NCI-H2107 (cell line): ENCODE measurements at regions not wholly inside any gene's neighbourhood (a gene's known extent, or its start where the extent isn't known, plus 50 kb on each side); places are given as distances from the start of the nearest gene placed in this dataset.

Experiments
- DNase-seq: peaks from one replicate; lab custom pipeline; 2025; lab: John Stamatoyannopoulos, UW

DNA sequence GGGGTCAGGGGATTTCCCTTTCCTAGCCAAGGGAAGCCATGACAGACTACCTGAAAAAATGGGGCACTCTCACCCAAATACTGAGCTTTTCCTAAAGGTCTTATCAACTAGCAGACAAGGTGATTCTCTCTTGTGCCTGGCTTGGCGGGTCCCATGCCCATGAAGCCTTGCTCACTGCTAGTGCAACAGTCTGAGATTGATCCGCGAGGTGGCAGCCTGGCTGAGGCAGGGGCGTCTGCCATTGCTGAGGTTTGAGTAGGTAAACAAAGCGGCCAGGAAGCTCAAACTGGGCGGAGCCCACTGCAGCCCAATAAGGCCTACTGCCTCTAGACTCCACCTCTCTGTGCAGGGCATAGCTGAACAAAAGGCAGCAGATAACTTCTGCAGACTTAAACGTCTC lies 152.6 kb upstream of the PMFBP1 start:
- no peak for DNase-seq

DNA sequence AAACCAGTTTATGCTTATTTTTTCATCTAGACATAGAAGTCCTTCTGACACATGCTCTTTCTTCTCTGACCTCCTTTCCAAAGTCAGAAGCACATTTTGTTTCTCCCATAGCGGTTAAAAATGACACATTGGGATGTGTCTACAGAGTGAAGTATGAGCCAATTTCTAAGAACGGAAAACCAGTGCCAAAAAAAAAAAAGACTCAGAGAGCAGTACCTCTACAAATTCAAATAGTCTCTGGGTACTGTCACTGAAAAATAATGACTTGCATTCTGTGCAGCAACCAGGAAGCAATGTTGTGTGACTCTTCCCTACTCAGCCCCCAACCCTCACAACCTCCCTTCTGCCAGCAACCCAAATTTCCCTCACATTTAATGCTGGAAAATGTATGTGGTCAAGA lies 145.5 kb upstream of the PMFBP1 start:
- DNase-seq, result no peak

DNA sequence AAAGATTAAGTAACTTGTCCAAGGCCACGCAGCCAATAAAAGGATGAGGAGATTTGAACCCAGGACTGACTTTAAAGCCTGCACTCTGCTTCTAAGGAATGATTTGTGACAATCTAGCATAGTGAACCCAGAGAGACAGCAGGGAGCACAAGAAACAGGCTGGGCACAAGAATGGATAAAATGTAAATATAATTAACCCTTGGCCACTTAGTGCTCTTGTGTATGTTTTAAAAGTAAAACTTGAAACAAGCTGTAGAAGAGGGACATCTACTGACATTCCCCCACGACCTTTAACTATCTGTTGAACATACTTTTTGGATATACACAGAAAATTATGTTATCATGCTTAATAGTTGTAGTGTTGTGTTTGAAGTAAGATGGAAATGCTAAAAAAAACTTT lies 141.9 kb upstream of the PMFBP1 start:
- DNase-seq, result no peak

DNA sequence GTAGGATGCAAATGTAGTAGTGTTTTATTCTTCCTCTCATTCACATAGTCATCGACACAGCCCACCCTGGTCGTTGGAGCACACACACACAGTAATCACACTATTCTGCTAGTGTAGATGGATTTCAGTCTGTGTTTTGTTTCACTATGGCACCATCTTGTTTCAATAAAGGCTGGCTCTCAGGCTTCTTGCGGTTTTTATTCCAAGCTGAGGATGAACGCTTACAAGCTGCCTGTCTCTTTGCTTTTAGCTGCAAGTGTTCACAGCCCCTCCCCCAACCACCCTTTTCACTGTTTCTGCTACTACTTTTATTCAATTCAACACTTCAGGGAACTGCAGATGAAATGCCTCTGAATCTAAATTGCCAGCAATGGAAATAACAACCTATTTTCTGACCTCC lies 140.9 kb upstream of the PMFBP1 start:
- DNase-seq, result no peak

DNA sequence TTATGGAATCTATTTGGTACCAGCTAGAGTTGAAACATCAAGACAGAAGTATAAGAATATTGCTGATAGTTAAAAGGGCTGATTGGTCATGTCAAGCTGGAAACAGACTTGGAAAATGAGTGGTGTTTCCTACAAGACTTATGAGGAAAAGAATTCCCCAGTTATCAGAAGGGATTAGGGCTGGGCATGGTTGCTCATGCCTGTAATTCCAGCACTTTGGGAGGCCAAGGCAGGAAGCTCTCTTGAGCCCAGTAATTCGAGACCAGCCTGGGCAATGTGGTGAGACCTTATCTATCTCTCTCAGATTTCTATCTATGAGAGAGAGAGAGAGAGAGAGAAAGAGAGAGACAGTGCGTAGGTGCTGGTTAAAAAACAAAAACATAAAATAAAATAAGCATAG lies 139.5 kb upstream of the PMFBP1 start:
- no peak for DNase-seq

DNA sequence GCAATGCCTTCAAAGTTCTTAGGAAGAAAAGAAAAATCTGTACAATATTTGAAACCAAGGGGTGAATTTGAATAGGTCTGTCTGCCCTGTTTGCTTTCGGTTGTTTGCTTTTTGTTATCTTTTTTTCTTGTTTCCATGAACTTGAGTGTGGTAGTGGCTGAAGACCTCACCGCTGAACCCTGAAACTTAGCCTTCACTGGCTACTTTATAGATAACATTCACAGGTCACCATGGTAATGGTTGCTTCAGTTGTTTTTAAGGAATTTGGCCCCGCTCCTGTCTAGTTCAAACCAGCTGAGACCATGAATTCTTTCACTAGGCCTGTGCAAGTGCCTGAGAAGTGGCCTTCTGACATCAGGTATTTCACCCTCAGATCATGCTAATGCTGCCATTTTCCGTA lies 137.0 kb upstream of the PMFBP1 start:
- DNase-seq, result no peak

DNA sequence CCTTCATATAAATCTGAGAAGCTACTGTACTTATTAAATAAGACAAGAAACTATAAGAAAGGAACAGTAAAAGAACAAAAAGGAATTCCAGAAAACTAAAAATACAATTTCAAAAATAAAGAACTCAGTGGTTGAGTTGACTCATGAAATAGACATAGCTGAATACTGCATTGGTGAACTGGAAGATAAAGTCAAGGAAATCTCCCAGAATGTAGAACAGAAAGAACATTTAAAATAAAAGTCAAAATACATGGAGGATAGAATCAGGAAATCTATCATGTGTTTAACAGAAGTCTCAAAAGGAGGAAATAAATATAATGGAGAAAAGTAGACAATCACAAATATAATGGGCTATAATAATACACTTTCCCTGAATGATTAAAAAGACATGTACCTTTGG lies 136.4 kb upstream of the PMFBP1 start:
- no peak for DNase-seq

DNA sequence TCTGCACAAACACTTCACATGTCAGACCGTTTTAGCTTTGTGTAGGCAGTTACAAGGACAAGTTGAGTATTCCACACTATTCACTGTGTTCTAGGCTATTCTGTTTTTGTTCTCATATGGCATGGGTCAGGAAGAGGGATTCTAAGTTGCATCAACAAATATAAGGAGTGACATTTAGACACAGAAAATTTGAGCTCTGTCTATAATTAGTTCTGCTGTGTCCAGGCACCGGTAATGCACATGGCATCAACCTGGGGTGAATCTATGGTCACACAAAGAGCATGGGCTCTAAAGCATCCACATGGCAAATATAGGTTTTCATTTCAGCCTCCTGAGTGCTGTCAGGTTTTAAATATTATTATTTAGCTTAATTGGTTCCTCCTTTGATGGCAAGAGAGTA lies 130.4 kb upstream of the PMFBP1 start:
- DNase-seq, result no peak

DNA sequence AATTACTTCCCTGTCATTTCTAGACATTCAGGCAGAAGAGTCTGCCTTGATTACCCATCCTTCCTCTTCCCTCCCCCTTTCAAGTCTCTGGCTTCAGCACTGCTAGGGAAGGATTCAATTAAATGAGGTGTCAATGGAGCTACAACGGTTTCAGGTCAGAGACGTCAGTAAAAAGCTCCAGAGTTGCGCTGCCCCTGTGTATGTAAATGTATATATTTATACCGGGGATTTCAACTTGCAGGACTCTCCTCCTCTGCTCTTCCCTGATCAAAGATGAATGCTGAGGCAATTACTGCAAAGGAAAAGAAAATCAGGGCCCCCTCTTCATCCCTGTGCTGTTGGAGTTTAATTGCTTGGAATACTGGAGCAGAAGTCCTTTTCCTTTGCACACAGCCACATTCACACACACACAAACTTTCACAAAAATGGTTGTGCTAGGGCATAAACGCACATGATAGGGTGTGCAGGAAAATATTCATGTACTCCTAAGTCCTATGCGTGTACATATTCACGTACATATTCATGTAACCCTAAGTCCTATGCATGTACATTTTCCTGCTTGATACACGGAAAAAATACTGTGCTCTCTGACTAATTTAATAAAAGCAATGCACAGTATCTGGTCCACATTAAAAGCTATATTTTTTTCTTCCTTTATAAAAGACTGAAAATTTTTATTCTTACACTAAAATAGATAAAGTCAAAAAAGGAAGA lies 129.7 kb upstream of the PMFBP1 start:
- DNase-seq, result no peak

DNA sequence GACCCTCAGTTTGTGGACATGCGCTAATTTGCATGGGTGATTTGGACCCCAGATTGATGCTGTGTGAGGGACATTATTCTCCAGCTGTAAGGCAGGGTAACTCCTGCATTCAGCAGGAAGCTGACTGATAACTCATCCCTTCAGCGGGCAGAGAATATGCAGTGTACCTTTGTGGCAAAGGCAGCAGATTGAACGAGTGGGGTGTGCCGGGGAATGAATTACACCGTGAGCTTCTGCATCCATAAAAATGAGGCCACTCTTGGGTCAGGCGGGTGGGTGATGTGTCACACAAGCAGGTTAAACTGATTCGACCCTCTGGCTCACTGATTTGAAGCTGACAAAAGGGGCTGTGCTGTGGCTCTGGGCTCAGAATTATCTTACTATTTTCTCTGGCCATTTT lies 128.9 kb upstream of the PMFBP1 start:
- peak; percentile 5 for DNase-seq

DNA sequence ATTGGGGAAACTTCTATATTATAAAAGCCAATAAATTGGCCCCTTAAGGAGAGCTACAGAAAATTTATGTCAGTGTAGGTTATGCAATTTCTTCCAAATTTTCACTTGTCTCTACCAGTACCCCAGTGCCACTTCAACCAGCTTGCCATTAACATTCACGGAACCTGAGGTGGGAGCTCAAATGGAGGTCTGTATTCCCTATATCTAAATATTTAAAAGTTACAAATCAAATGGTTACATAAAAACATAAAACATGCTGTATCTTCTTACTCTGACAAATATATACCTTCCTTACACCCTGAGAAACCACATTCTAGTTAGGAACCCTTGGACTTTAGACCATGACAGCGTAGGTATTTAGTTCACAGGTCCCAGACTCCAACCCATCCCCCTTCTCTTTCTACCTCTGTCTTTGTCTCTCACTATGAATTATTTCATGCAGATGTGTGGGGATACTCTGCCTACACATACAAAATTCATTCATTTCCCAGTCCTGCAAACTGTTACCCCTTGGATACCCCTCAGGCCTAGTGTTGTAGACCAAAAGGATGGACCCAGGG lies 127.8 kb upstream of the PMFBP1 start:
- DNase-seq, result no peak

DNA sequence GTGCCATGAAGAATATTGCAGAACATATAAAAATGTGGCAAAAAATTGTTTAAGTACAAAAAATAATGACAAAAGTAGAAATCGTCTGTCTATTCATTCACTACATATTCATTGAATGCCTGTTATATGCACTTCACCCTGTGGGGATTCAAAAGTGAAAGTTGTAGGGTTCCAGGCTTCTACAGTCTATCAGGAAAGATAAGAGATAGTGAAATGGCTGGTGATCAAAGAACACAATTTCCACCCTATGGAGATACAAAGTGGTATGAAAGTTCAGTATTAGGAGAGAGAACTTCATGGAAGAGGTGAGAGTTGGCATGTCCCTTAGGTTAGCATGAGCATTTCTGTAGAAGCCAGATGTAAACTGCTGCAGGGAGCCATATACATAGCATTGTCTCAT lies 127.0 kb upstream of the PMFBP1 start:
- DNase-seq, result no peak

DNA sequence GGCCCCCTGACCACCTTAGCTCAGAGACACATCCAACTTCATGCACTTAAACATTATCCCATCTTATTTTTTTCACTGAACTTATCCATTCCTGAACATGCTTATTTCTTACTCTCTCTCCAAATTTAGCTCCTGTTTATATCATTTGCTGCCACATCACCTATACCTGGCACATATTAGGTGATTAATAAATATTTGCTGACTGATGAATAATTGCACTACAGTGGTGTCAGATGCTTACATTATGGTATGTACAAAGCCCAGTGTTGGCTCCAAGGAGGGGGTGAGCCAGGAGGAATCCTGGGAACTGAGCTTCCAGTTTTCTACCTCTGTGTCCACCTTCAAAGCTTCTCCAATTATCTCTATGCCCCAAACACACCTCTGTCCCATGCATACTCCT lies 124.0 kb upstream of the PMFBP1 start:
- DNase-seq, result no peak

DNA sequence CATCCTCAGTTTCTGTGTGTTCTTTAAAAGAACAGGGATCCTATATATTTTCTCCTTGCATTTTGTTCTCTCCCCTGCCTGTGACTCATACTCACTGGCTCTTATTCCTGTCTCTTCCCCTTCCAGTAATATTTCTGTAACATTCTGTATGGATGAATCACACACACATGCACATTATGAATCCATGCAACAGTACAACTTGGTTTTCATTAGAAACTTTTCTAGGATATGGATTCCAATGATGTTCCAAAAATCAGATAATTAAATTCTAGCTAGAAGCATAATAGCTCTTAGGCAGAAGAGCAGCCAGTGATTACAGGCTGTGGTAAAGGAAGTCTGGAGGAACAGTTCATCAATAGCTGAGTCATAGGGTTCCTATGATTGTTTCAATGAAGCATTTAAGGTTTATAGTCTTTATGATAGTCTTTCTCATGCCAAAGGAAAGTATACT lies 119.6 kb upstream of the PMFBP1 start:
- DNase-seq, result no peak

DNA sequence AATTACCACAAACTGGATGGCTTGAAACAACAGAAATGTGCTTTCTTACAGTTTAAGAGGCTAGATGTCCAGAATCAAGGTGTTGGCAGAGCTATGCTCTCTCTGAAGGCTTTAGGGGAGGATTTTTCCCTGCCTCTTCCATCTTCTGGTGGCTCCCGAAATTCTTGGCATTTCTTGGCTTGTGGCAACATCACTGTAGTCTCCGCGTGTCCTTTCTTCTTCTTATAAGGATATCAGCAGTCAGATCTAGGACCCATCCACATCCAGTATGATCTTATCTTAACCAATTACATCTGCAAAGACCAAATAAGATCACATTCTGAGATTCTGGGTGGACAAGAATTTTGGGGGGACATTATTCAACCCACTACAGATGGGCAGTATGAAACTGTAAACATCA lies 119.2 kb upstream of the PMFBP1 start:
- no peak for DNase-seq

DNA sequence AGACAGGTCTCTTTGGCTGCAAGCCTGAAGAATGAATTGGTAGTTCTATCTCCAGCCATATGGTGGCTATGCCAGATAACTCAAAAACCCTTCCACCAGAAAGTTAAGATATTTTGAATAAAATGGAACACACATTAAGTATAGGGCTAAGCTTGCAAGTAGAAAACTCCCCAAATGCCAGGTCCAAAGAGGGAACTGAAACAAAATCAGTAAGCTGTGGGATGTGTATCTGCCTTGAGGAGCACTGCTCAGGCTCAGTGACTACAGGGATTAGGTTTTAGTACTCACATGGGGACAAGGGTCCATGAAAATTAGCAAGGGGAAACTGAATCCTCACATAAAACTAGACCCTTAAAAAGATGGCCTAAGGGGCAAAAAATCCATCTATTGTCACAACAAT lies 115.7 kb upstream of the PMFBP1 start:
- DNase-seq, result no peak

DNA sequence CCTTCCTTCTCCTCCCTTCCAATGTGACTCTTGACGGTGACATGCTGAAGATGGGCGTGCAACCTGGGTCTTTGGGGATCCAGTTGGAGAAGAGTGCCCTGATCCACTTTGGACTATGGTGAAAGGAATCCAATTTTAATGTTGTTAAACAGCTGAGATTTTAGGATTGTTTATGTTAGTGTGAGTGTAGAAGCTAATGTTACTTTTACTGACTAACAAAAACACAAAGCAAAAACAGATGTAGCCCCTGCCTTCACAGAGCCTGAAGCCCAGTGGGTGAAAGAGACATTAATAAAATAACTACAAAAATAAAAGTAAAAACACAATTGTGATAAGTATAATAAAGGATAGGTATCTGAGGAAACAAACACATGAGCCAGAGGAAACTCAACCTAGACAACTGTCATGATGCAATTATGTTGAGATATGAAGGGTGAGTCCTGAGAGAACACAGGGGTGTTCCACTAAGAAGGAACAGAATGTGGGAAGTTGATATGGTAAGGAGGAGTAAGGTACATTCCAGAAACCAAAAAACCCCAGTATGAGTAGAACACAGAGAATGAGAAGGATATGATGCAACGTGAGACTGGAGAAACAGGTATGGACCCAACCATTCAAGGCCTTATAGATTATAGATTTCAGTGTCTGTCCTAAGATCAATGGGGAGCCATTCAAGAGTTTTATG lies 115.1 kb upstream of the PMFBP1 start:
- no peak for DNase-seq

DNA sequence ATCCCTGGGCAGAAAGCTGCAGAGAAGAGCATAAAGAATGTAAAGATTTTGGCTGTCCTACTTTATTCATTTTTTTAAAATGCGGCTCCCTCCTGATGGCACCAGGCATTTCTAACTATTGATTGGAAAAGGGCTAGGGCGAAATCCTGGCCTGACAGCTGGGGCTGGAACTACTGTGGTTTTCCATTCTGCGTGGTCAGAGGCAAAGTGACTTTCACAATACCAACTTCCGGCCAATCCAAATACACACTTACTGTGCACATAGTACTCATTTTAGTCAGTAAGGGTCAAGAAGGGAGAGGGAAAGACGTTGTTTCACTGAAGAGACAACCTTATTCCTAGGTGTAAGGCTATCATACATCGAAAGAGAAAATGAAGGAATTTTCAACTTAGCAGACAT lies 113.8 kb upstream of the PMFBP1 start:
- DNase-seq, result no peak

DNA sequence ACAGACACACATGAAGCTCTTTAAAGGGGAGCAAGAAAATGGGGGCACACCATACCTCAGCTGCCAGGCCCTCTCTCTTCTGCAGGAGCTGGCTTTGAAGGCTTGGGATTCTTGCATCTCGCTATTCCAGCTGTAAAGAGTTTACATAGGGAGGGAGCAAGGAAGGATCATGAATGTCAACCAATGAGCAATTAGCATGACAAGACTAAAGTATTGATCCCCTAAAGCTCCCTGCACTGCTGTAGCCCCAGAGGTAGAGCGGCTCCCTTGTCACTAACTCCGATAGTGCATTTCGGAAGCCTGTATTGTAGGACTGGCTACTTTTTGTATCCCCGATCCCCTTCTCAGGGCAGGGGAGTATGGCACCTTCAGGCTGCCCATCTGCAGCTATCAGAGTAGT lies 113.4 kb upstream of the PMFBP1 start:
- DNase-seq, result no peak

DNA sequence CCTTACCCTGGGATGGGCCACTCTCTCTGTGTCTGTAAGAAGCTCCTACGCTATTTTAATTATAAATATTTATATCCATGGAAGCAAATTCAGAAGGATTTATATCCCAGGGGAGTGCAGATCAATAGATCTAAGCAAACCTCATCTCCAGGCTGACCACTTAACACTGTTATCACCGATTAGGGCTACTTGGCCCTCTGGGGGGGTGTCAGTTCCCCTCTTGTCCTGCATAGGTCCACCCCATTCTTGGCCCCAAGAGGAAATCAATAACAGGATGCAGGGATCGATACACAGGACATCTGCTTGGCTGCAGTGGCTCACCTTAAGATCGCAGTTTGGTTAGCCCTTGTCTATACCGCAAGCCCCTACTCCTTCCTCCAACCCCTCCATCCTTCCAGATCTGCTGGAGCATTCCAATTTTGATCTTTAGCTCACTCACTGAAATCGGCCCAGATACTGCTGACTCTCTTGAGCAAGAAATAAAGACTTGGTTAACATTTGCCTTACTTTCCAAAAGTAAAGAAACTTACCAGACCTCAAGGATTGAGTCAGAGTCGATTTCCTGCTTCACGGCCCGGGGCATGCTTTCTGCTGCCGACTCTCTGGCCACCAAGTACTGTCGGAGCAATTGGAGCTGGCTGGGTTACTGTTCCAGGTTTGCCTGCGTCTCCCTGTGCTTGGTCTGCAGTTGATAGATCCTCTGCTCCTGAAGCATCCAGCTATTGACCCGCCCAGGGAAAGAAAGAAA lies 112.3 kb upstream of the PMFBP1 start:
- no peak for DNase-seq

DNA sequence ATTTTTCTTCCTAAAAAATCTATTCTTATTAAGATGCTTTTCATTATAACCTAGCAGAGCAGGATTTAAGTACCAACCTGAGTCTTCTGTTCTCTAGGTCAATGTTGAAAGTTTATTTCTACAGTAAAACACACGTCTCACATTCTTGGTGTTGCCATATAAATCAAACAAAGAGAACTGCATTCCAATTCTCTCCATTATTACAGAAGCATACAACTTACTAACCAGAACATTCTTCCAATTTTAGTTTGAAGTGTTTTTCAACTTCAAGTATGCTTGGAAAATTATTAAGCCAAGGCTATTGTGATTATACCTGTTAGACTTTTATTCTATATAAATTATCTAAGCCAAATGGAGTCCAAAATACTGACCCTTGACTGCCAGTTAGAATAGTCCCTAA lies 110.4 kb upstream of the PMFBP1 start:
- no peak for DNase-seq

DNA sequence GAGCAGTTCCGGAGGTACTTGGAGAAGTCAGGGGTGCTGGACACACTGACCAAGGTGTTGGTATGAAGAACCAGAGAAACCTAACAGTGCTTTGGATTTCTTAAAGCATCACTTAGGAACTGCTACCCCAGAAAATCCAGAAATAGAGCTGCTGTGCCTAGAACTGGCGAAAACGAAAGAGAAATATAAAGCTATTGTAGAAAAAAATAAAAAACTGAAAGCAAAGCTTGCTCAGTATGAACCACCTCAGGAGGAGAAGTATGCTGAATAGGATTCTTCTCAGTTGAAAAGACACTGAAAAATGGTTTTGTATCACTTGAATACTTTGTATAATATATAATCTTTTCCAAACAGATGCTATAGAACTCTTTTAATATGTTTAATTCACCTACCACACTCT lies 106.3 kb upstream of the PMFBP1 start:
- no peak for DNase-seq

DNA sequence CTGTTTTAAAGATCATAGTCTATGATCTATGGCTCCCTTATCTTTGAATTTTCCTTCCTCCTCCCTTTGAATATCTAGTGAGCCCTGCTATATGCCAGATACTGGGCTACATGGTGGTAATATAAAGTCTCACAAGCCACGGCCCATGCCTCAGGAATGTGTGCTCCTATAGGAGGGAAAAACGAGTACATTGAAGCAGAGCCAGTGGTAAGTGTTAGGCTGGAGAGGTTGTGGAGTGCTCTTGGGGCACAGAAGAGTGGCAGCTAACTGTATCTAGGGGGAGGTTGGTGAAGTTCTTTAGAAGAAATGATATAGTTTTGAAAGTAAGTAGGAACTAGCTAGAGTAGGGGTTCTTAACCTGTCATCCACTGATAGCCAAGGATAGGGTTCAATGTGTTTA lies 105.8 kb upstream of the PMFBP1 start:
- DNase-seq, result no peak
